A549 (cell line): ENCODE measurements at regions not wholly inside any gene's neighbourhood (a gene's known extent, or its start where the extent isn't known, plus 50 kb on each side); places are given as distances from the start of the nearest gene placed in this dataset.

Source experiments
- BCL3 ChIP-seq: fragments of >200 bp; sonication (Bioruptor Twin); formaldehyde crosslinking; IDR thresholded peaks from 3 replicates; pipeline ENCODE4 v1.6.1; 2016
- BHLHE40 ChIP-seq: IDR thresholded peaks from 2 replicates; pipeline ENCODE4 v1.6.1; 2012; ENCODE audit warnings: low read depth, low read length, inconsistent platforms
- CEBPB ChIP-seq, 2 experiments: fragments of >200 bp in 1 of 2; sonication (Bioruptor Twin) in 1 of 2; formaldehyde crosslinking in 1 of 2; IDR thresholded peaks; 2 replicates each; pipeline ENCODE4 v1.6.1; 2012 to 2016
- ESRRA ChIP-seq: fragments of 150-350 bp; IDR thresholded peaks from 2 replicates; pipeline ENCODE4 v1.6.1; 2014; ENCODE audit warnings: mild to moderate bottlenecking, low read length, borderline replicate concordance
- FOSB ChIP-seq: fragments of 250-450 bp; sonication (Bioruptor Pico); IDR thresholded peaks from 2 replicates; pipeline ENCODE4 v1.5.0; 2020; ENCODE audit warnings: mild to moderate bottlenecking, moderate library complexity
- JUN ChIP-seq, 2 experiments: fragments of >200 bp; sonication (Bioruptor Twin); formaldehyde crosslinking; IDR thresholded peaks; 2 replicates in 1 of 2; 3 replicates in 1 of 2; pipeline ENCODE4 v1.6.1; 2016 to 2017
- MYC ChIP-seq: IDR thresholded peaks from 2 replicates; pipeline ENCODE4 v1.6.1; 2012; ENCODE audit warnings: mild to moderate bottlenecking, inconsistent platforms, low read length, improper control_type of control experiment, borderline replicate concordance
- PHF8 ChIP-seq: fragments of 200-600 bp; sonication (generic); IDR thresholded peaks from 2 replicates; pipeline ENCODE4 v1.6.1; 2016; ENCODE audit warnings: low read depth, mild to moderate bottlenecking, antibody characterized with exemption, moderate library complexity, borderline replicate concordance
- POLR2A ChIP-seq: IDR thresholded peaks from 2 replicates; pipeline ENCODE4 v1.6.1; 2012; ENCODE audit warnings: mild to moderate bottlenecking, low read length
- RAD21 ChIP-seq, 2 experiments: fragments of >200 bp in 1 of 2; sonication (Bioruptor Twin) in 1 of 2; formaldehyde crosslinking in 1 of 2; IDR thresholded peaks in 1 of 2; conservative IDR thresholded peaks in 1 of 2; 2 replicates in 1 of 2; 3 replicates in 1 of 2; pipeline ENCODE4 v1.6.1; 2012 to 2018; ENCODE audit warnings: inconsistent platforms in 1 of 2
- TF ChIP-seq, protein P1 (sequence below): fragments of 450-650 bp; IDR thresholded peaks from 2 replicates; pipeline ENCODE4 v1.6.1; 2014; ENCODE audit warnings: antibody characterized with exemption
- TF ChIP-seq, protein P2 (sequence below): fragments of >200 bp; sonication (Bioruptor Twin); formaldehyde crosslinking; IDR thresholded peaks from 3 replicates; pipeline ENCODE4 v1.5.1; 2016
- TF ChIP-seq, protein P3 (sequence below): IDR thresholded peaks from 2 replicates; pipeline ENCODE4 v1.6.1; 2012

DNA sequence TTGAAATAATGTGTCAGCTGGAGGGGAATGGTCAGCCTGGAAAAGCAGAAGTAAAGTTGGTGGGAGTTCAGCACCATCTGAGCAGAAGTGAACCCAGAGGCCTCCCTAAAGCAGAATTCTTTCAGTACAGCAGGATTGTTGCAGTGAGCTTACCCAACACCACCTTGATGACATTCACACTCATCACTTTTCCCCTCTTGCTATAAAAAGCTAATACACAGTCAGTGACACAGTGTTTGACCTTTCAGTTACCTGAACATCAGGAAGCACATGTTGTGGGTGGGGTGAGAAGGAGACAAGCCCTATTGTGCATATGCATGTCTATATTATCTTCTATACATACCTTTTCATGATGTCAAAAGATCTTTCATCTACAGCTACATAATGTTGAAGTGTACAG is 624.7 kb upstream of the ZFP42 start:
- TF ChIP-seq CEBPB (IDR thresholded peaks at IDR 0.05) (no peak), FOSB (CRISPR knock-in tag) (no peak), BCL3 (no peak), RAD21 (conservative IDR thresholded peaks at IDR 0.05 in 1 of 2, IDR thresholded peaks at IDR 0.05 in 1 of 2) (no peak), POLR2A (no peak), ESRRA (no peak), BHLHE40 (no peak), PHF8 (no peak), MYC (no peak), JUN (IDR thresholded peaks at IDR 0.05) (no peak)
- TF ChIP-seq, protein P1, sequence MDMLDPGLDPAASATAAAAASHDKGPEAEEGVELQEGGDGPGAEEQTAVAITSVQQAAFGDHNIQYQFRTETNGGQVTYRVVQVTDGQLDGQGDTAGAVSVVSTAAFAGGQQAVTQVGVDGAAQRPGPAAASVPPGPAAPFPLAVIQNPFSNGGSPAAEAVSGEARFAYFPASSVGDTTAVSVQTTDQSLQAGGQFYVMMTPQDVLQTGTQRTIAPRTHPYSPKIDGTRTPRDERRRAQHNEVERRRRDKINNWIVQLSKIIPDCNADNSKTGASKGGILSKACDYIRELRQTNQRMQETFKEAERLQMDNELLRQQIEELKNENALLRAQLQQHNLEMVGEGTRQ, result no peak
- TF ChIP-seq, protein P2, sequence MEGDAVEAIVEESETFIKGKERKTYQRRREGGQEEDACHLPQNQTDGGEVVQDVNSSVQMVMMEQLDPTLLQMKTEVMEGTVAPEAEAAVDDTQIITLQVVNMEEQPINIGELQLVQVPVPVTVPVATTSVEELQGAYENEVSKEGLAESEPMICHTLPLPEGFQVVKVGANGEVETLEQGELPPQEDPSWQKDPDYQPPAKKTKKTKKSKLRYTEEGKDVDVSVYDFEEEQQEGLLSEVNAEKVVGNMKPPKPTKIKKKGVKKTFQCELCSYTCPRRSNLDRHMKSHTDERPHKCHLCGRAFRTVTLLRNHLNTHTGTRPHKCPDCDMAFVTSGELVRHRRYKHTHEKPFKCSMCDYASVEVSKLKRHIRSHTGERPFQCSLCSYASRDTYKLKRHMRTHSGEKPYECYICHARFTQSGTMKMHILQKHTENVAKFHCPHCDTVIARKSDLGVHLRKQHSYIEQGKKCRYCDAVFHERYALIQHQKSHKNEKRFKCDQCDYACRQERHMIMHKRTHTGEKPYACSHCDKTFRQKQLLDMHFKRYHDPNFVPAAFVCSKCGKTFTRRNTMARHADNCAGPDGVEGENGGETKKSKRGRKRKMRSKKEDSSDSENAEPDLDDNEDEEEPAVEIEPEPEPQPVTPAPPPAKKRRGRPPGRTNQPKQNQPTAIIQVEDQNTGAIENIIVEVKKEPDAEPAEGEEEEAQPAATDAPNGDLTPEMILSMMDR, result no peak
- TF ChIP-seq, protein P3, sequence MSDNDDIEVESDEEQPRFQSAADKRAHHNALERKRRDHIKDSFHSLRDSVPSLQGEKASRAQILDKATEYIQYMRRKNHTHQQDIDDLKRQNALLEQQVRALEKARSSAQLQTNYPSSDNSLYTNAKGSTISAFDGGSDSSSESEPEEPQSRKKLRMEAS, result no peak
